Lower lobe of right lung (tissue), 2 donors: ENCODE measurements at regions not wholly inside any gene's neighbourhood (a gene's known extent, or its start where the extent isn't known, plus 50 kb on each side); places are given as distances from the start of the nearest gene placed in this dataset.

Experiments used
- ATAC-seq, 2 donors: fragments of 200-7000 bp; cut with Tn5 transposase; one replicate each; pipeline ENCODE4 v1.9.1; 2020 to 2022; ENCODE audit warnings: mild to moderate bottlenecking in 2 of 2, moderate library complexity in 2 of 2
- DNase-seq: peaks from one replicate; pipeline ENCODE4 v3.0.0-alpha.2; 2020
- H3K27ac ChIP-seq: fragments of 200-600 bp; one replicate; pipeline ENCODE4 v1.8.0; 2022
- H3K27me3 ChIP-seq: fragments of 200-600 bp; one replicate; pipeline ENCODE4 v1.8.0; 2022; ENCODE audit warnings: low read depth
- H3K36me3 ChIP-seq: fragments of 200-600 bp; one replicate; pipeline ENCODE4 v1.8.0; 2022; ENCODE audit warnings: mild to moderate bottlenecking
- H3K4me1 ChIP-seq: fragments of 200-600 bp; one replicate; pipeline ENCODE4 v1.8.0; 2022
- H3K4me3 ChIP-seq: fragments of 200-600 bp; one replicate; pipeline ENCODE4 v1.8.0; 2022; ENCODE audit warnings: mild to moderate bottlenecking
- H3K9me3 ChIP-seq: fragments of 200-600 bp; one replicate; pipeline ENCODE4 v1.8.0; 2022
- CTCF ChIP-seq: fragments of 200-600 bp; IDR thresholded peaks from one replicate; pipeline ENCODE4 v1.8.0; 2022; ENCODE audit warnings: antibody characterized with exemption, mild to moderate bottlenecking
- intact Hi-C: fragments of 100-400 bp; cut with DNase I; formaldehyde crosslinking; loops from one replicate; pipeline ENCODE4 v1.11.0; 2022
- donor health status: DM: no; HTN: yes; CAD: no; lungs with severe emphysema.

- no peak overlapping the region for H3K4me3 ChIP-seq
- no peaks in the 10 kb centered on the region for H3K27me3 ChIP-seq
- no peak overlapping the region for H3K27ac ChIP-seq
- no peaks in the 10 kb centered on the region for H3K9me3 ChIP-seq
- ATAC-seq, result no peak
- peaks cover 9% of the 10 kb centered on the region for H3K4me1 ChIP-seq
- H3K36me3 ChIP-seq, result no peaks in the 10 kb centered on the region
- no peak for TF ChIP-seq CTCF
- no peak for DNase-seq
- intact Hi-C loops, result no loop called here
These were observed 239.1 kb downstream of the ELAVL2 start for GRCh38 chr9:23586906-23587305.

GRCh38 chr9:23587433-23587832 is 238.6 kb downstream of the ELAVL2 start:
- DNase-seq (peak; percentile 58), ATAC-seq (peak; percentile 66 to 73)
- intact Hi-C loops, result no loop called here
- H3K27me3 ChIP-seq, result no peaks in the 10 kb centered on the region
- no peaks in the 10 kb centered on the region for H3K36me3 ChIP-seq
- no peak overlapping the region for H3K4me3 ChIP-seq
- no peak for TF ChIP-seq CTCF
- no peak overlapping the region for H3K27ac ChIP-seq
- no peaks in the 10 kb centered on the region for H3K9me3 ChIP-seq
- H3K4me1 ChIP-seq, result peaks cover 9% of the 10 kb centered on the region

DNA sequence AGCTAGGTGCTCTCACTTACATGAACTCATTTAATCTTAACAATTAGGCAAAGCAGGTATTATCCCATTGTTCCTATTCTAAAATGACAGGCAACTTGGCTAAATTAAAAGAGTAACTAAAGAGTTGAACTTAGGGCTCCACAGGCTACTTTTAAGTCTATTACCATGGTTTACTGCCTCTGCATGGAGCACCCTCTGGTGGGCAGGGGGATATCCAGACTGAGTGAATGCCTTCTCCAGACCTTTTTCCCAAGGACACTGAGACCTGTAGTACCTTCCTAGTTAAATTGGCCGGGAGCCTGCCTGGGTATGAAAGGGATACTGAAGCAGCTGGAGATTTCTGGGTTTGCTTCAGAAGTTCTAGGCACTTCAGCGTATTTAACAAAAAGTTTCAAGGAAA is 238.1 kb downstream of the ELAVL2 start:
- Histone ChIP-seq H3K9me3 (no peaks in the 10 kb centered on the region), H3K36me3 (no peaks in the 10 kb centered on the region), H3K27me3 (no peaks in the 10 kb centered on the region), H3K27ac (no peak overlapping the region), H3K4me3 (no peak overlapping the region), H3K4me1 (peaks cover 9% of the 10 kb centered on the region)
- TF ChIP-seq CTCF, result no peak
- ATAC-seq, result peak in 1 of 2 donors; percentile 24
- no peak for DNase-seq
- intact Hi-C loops, result no loop called here

GRCh38 chr9:23590276-23591000 is 235.6 kb downstream of the ELAVL2 start:
- H3K36me3 ChIP-seq, result no peaks in the 10 kb centered on the region
- H3K4me1 ChIP-seq, result peaks cover 9% of the 10 kb centered on the region

GRCh38 chr9:23594421-23594820 is 231.6 kb downstream of the ELAVL2 start:
- no peak for DNase-seq
- Histone ChIP-seq H3K27ac (no peak overlapping the region), H3K9me3 (no peaks in the 10 kb centered on the region), H3K4me3 (no peak overlapping the region), H3K4me1 (peaks cover 9% of the 10 kb centered on the region), H3K36me3 (no peaks in the 10 kb centered on the region), H3K27me3 (no peaks in the 10 kb centered on the region)
- intact Hi-C loops, result no loop called here
- no peak for TF ChIP-seq CTCF
- ATAC-seq, result no peak

More at GRCh38 chr9:23590276-23591000, 235.6 kb downstream of the ELAVL2 start:
- DNase-seq (no peak), ATAC-seq (peak; percentile 29 to 50)
- H3K4me3 ChIP-seq, result peak overlapping the region; percentile 24
- peak overlapping the region; percentile 7 for H3K27ac ChIP-seq
- H3K27me3 ChIP-seq, result no peaks in the 10 kb centered on the region
- intact Hi-C loops, result no loop called here
- TF ChIP-seq CTCF, result no peak
- H3K9me3 ChIP-seq, result no peaks in the 10 kb centered on the region
